Spinal cord (tissue), 9 donors: ENCODE measurements at regions not wholly inside any gene's neighbourhood (a gene's known extent, or its start where the extent isn't known, plus 50 kb on each side); places are given as distances from the start of the nearest gene placed in this dataset.

Experiments
- DNase-seq, 6 donors: peaks; one replicate each; pipeline versions ENCODE4 v3.0.0 to v3.0.0-alpha.2; 2013 to 2015; ENCODE audit warnings: low spot score in 6 of 6, low read depth in 4 of 6
- H3K27ac ChIP-seq: one replicate; pipeline ENCODE4 v1.5.1; 2013; ENCODE audit warnings: low read depth, low read length, control low read depth
- H3K27me3 ChIP-seq: one replicate; pipeline ENCODE4 v1.6.1; 2013; ENCODE audit warnings: low read length; ENCODE audit not compliant: control insufficient read depth, insufficient read depth
- H3K36me3 ChIP-seq: one replicate; pipeline ENCODE4 v1.6.1; 2013; ENCODE audit warnings: low read length; ENCODE audit not compliant: control insufficient read depth, insufficient read depth
- H3K4me1 ChIP-seq: one replicate; pipeline ENCODE4 v1.6.1; 2013; ENCODE audit warnings: low read length; ENCODE audit not compliant: control insufficient read depth, insufficient read depth
- H3K4me3 ChIP-seq: one replicate; pipeline ENCODE4 v1.5.1; 2013; ENCODE audit warnings: low read depth, low read length, control low read depth
- H3K9me3 ChIP-seq: one replicate; pipeline ENCODE4 v1.6.1; 2013; ENCODE audit warnings: low read length; ENCODE audit not compliant: control insufficient read depth, insufficient read depth
- WGBS: methylation state at CpG from one replicate; pipeline ENCODE4 v1.1.5; 2013; ENCODE audit warnings: missing lambda C conversion rate; ENCODE audit not compliant: insufficient coverage; 5-methylcytosine and 5-hydroxymethylcytosine counted together
- donor health status: healthy.

DNA sequence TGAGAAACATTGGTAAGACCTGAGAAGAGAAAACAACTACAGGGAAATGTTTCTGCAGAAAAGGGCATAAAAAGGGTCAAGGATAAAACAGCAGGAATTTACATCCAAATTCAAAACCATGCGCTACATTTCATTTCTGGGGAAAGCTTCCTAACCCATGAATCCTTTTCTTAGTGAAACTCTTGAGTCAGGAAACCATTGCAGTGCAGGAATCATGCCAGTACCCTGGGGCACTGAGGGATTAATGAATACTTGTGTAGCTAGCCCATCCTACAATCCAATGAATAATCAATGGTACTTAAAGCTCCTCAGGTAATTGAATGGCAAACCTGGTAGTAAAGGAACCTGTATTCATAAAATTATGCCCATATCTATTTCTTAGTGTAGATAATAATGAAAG is 580.5 kb downstream of the TLE1 start:
- Histone ChIP-seq H3K9me3 (no peaks in the 10 kb centered on the region), H3K36me3 (no peaks in the 10 kb centered on the region), H3K4me1 (no peaks in the 10 kb centered on the region), H3K4me3 (no peak overlapping the region), H3K27ac (no peak overlapping the region), H3K27me3 (peaks cover 5% of the 10 kb centered on the region)
- no peak for DNase-seq
- no CpG with 5 or more reads among the region's 1 CpG for WGBS

DNA sequence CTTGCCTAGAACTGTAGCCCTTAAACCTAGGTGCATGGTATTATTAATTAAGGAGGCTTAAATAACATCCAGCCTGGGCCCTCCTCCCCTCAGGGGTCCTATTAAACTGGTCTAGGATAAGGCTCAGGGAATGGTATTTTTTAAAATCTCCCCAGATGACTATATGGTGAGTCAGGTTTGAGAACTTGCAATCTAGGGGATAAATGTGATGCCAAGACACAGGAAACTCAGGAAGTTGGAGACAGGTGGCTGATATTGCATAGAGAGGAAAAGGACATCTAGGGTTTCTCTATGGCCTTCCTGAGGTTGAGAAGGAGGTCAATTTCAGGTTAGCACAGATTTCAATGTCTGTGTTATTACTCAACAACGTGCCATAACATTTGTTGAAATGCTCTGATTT is 581.0 kb downstream of the TLE1 start:
- peaks cover 5% of the 10 kb centered on the region for H3K27me3 ChIP-seq
- no peaks in the 10 kb centered on the region for H3K36me3 ChIP-seq
- DNase-seq, result no peak
- WGBS, result no CpG with 5 or more reads among the region's 1 CpG
- no peak overlapping the region for H3K27ac ChIP-seq
- H3K4me3 ChIP-seq, result no peak overlapping the region
- no peaks in the 10 kb centered on the region for H3K9me3 ChIP-seq
- no peaks in the 10 kb centered on the region for H3K4me1 ChIP-seq

DNA sequence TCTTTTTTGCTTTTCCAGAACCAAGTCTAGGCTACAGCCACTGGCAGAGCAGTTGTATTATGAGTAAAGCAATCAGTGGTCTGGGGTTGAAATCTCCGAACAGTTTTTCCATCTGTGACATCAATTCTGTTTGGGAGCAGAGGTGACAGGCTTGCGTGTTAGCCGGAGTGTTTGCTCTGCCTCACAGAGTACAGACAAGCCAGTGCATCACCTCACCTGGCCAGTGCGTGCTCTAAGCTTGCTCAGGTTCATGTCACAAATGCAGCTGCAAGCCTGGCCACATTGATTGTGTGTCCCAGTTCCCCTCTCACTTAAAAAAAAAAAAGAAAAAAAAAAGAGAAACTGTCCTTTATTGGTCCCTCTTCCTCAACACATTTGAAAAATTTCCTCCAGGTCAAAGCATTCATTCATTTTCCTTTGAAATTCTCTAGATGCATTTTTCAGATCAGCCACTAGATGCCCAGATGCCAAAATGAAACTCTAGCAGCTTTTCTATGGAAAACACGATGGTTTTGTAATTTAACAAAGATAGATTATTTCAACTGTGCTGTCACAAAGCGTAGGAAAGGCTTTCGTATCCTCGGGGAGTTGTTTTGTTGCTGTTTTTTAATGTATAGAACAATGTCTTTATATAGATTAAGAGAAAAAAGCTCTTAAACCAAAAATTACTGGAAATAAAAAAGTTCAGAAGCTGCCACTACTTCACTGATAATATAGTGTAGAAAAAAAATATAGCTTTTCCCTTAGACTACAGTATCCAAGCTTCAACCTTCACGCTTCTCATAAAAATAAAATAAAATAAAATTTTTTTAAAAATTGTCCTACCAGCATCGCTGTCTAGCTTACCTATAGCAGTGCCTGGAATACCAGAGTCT is 585.5 kb downstream of the TLE1 start:
- Histone ChIP-seq H3K27ac (no peak overlapping the region), H3K4me1 (no peaks in the 10 kb centered on the region), H3K27me3 (peaks cover 5% of the 10 kb centered on the region), H3K9me3 (no peaks in the 10 kb centered on the region), H3K36me3 (no peaks in the 10 kb centered on the region), H3K4me3 (no peak overlapping the region)
- peak in 2 of 6 donors; percentile 44 to 68 for DNase-seq
- 72% methylated on average over 3 of the region's 10 CpGs for WGBS

DNA sequence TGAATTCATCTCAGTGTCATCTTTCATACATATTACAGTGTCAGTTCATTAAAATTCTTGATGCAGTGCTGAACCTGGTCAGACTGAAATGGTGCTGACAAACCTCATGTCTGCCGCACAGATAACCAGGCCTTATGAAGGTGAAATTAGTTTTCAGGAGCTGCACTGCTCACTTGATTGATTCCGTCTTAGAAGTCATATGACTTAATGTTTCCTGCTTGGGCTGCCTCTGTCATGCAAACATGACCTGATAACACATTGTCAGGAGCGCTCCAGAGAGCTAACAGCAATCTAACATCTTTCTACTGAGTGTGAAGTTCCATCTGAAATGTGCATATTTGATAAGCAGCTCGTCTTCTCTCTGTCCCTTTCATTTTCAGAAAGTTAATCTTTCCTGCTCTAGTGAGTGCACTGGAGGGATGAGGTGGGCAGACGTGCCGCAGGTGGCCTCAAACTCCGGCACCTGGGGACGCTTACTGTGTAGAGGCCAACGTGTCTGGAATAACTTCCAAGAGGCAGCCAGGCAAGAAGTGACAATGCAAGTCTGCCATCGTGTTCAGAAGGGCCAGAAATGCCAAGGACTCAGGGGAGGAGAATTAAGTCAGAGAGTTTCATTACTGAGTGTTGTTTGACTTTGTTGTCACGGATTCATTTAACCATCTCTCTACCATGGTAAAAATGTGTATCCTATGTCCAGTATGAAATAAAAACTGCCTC is 592.1 kb downstream of the TLE1 start:
- no peaks in the 10 kb centered on the region for H3K36me3 ChIP-seq
- peaks cover 5% of the 10 kb centered on the region for H3K9me3 ChIP-seq
- peaks cover 3% of the 10 kb centered on the region for H3K4me1 ChIP-seq
- H3K27me3 ChIP-seq, result no peaks in the 10 kb centered on the region
- peak overlapping the region; percentile 65 for H3K27ac ChIP-seq
- DNase-seq, result peak in 1 of 6 donors; percentile 47
- H3K4me3 ChIP-seq, result no peak overlapping the region
- WGBS, result 74% methylated on average over 6 of the region's 11 CpGs

DNA sequence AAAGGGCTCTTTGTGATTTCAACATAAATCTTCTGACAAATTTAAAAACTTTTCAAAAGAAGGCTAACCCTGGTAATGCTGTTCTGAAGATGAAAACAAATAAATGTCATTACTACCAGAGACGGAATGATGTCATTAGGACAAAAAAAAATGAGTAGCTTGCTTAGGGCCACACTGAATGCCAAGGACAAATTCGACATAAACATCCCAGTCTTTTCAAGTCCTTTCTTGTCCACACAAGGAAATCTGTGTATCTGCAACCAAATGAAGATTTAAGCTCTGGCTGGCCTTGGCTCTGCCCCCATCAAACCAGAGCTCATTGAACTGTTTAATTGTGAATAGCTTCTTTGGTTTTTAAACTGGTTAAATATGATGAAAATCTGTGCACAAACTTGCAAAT is 592.7 kb downstream of the TLE1 start:
- Histone ChIP-seq H3K27me3 (no peaks in the 10 kb centered on the region), H3K9me3 (peaks cover 5% of the 10 kb centered on the region), H3K27ac (peak overlapping the region; percentile 65), H3K36me3 (no peaks in the 10 kb centered on the region), H3K4me1 (peaks cover 3% of the 10 kb centered on the region), H3K4me3 (no peak overlapping the region)
- WGBS, result 40% methylated on average over 1 of the region's 2 CpGs
- DNase-seq, result peak in 2 of 6 donors; percentile 25 to 58

DNA sequence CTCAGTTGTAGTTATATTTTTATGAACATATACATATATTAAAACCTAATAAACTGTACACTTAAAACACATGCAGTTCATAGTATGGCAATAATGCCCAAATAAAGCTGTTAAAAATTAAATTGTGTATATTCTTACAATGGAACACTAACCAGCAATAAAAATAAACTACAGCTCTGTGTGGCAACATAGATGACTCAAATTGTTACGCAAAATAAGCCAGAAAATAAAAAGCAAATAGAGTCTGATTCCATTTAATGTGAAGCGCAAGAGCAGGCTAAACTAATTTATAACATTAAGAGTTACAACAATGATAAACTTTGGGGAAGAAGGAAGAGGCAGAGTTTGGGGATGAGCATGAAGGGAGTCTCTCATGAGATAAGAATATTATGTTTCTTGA is 597.3 kb downstream of the TLE1 start:
- Histone ChIP-seq H3K4me1 (no peaks in the 10 kb centered on the region), H3K4me3 (no peak overlapping the region), H3K27ac (no peak overlapping the region), H3K9me3 (peaks cover 5% of the 10 kb centered on the region), H3K27me3 (no peaks in the 10 kb centered on the region), H3K36me3 (no peaks in the 10 kb centered on the region)
- no peak for DNase-seq
- WGBS, result no CpG with 5 or more reads among the region's 2 CpGs

DNA sequence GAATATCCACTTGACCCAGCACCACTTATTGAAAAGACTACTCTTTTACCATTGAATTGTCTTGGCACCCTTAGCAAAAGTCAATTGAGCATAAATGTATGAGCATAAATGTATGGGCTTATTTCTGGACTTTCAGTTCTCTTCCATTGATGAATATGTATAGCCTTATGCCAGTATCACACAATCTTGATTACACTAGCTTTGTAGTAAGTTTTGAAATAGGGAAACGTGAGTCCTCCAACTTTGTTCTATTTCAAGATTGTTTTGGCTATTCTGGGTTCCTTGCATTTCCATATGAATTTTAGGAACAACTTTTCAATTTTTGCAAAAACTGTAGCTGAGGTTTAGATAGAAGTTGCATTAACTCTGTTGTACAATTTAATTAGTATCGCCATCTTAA is 601.0 kb downstream of the TLE1 start:
- Histone ChIP-seq H3K36me3 (no peaks in the 10 kb centered on the region), H3K27me3 (no peaks in the 10 kb centered on the region), H3K4me1 (no peaks in the 10 kb centered on the region), H3K4me3 (no peak overlapping the region), H3K9me3 (peaks cover 2% of the 10 kb centered on the region), H3K27ac (no peak overlapping the region)
- DNase-seq, result peak in 1 of 6 donors; percentile 48
- no CpG with 5 or more reads among the region's 2 CpGs for WGBS

DNA sequence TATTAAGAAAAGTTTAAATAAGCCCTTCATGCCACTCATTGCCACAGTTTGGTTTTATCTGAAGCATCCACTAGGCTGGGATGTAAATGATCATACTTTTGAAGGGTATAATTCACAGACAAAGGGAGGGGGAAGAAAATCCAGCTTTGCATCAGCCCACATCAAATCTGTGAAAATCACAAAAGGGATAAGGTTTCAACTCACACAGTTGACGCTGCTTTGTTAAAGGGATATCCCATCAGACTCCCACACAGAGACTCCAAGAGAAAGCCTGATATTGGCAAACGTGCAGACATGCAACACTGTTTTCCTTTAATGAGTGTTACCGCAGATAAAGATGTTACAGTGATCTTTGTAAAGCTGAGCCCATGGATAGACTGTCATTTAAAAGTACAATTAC is 602.9 kb downstream of the TLE1 start:
- Histone ChIP-seq H3K27ac (no peak overlapping the region), H3K4me1 (no peaks in the 10 kb centered on the region), H3K27me3 (no peaks in the 10 kb centered on the region), H3K4me3 (no peak overlapping the region), H3K9me3 (no peaks in the 10 kb centered on the region), H3K36me3 (no peaks in the 10 kb centered on the region)
- no peak for DNase-seq
- no CpG with 5 or more reads among the region's 3 CpGs for WGBS

DNA sequence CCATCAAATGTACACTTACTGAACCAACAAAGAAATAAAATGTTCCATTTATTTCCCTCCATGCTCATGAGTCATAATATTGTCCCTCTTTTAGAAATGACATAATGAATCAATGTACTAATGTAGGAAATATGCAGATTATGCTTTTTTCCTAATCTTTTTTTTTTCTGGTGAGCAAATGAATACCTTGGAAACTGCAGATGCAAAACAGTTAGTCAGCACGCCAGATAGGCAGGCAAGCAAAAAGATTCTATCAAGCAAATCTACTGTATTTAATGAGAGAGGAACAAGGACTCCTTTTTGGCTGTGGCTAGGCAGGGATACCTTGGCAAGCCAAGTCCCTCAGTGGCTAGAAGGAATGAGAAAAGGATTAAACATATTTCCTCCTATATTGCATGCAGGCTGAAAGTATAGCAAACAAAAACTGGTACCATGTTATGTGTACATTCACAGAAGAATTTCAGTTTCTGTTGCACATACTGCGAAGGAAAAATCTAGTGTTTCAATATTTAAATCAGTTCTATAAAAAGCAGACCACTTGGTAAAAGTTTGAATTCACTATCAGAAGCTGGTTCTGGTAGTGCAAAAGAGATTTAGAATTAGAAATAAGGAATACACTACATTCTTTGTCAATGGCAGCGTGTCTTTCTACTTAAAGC is 605.4 kb downstream of the TLE1 start:
- H3K9me3 ChIP-seq, result no peaks in the 10 kb centered on the region
- no peak overlapping the region for H3K27ac ChIP-seq
- no peaks in the 10 kb centered on the region for H3K4me1 ChIP-seq
- no peak overlapping the region for H3K4me3 ChIP-seq
- peak in 1 of 6 donors; percentile 72 for DNase-seq
- H3K36me3 ChIP-seq, result no peaks in the 10 kb centered on the region
- no peaks in the 10 kb centered on the region for H3K27me3 ChIP-seq
- WGBS, result no CpG with 5 or more reads among the region's 3 CpGs
